ENCODE measurements at regions not wholly inside any gene's neighbourhood (a gene's known extent, or its start where the extent isn't known, plus 50 kb on each side); places are given as distances from the start of the nearest gene placed in this dataset.

DNA sequence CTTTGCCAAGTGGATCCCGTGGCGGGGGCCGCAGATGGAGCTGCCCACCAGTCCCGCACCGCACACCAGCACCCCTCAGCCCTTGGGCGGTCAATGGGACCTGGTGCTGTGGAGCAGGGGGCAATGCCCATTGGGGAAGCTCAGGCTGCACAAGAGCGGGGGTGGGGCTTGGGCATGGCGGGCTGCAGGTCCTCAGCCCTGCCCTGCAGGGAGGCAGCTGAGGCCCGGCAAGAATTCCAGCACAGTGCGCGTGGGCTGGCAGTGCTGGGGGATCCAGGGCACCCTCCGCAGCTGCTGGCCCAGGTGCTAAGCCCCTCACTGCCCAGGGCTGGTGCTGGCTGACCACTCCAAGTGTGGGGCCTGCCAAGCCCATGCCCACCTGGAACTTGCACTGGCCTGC, 136.2 kb upstream of the ANKRD30A start:
- no peak for DNase-seq
- H3K27ac Mint-ChIP-seq = no peak overlapping the region
- H3K27me3 Mint-ChIP-seq = no peaks in the 10 kb centered on the region
- intact Hi-C loops (cut with micrococcal nuclease) = no loop called here
- ChIA-PET CTCF (interaction anchor here (0.6 kb wide), 1 partner anchor 12 kb away, joined by 3 read pairs; no protein-coding TSS in a partner anchor), POLR2A (no interaction called here)
- peaks cover 18% of the 10 kb centered on the region for H3K9me3 Mint-ChIP-seq
- H3K4me3 Mint-ChIP-seq = no peak overlapping the region
- no peaks in the 10 kb centered on the region for H3K4me1 Mint-ChIP-seq (ENCODE audit: low read depth)
- TF ChIP-seq, protein P1, sequence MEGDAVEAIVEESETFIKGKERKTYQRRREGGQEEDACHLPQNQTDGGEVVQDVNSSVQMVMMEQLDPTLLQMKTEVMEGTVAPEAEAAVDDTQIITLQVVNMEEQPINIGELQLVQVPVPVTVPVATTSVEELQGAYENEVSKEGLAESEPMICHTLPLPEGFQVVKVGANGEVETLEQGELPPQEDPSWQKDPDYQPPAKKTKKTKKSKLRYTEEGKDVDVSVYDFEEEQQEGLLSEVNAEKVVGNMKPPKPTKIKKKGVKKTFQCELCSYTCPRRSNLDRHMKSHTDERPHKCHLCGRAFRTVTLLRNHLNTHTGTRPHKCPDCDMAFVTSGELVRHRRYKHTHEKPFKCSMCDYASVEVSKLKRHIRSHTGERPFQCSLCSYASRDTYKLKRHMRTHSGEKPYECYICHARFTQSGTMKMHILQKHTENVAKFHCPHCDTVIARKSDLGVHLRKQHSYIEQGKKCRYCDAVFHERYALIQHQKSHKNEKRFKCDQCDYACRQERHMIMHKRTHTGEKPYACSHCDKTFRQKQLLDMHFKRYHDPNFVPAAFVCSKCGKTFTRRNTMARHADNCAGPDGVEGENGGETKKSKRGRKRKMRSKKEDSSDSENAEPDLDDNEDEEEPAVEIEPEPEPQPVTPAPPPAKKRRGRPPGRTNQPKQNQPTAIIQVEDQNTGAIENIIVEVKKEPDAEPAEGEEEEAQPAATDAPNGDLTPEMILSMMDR (IDR thresholded peaks at IDR 0.05) = no peak
- no peak for ATAC-seq
- no peaks in the 10 kb centered on the region for H3K36me3 Mint-ChIP-seq (ENCODE audit: low read depth)

DNA sequence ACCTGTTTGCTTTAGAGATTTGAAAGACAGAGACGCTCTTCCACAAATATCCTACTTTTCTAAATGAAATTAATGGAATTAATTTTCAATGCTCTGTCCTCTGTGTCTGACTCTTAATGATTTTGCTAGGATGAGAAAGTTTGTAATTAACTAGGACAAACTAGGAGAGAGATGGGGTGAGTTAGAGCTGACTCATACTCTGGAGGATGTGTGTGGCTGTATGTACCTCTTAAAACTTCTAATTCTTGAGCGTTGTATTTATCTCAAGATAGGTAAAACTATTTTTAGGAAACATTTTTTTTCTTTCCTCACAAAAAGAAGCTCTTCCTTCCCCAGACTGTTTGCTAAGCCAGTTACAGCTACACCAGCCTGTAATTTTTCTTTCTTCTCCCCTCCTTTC, 178.8 kb upstream of the ANKRD30A start:
- H3K4me3 Mint-ChIP-seq = no peak overlapping the region
- ATAC-seq (no peak), DNase-seq (no peak)
- ChIA-PET POLR2A (interaction anchor here (0.6 kb wide), 1 partner anchor 23 kb away, joined by 3 read pairs; no protein-coding TSS in a partner anchor), CTCF (no interaction called here)
- TF ChIP-seq, protein P1 (IDR thresholded peaks at IDR 0.05) = no peak
- H3K27ac Mint-ChIP-seq = no peak overlapping the region
- H3K4me1 Mint-ChIP-seq (ENCODE audit: low read depth) = no peaks in the 10 kb centered on the region
- peaks cover 9% of the 10 kb centered on the region for H3K9me3 Mint-ChIP-seq
- intact Hi-C loops (cut with micrococcal nuclease) = no loop called here
- H3K27me3 Mint-ChIP-seq = no peaks in the 10 kb centered on the region
- H3K36me3 Mint-ChIP-seq (ENCODE audit: low read depth) = no peaks in the 10 kb centered on the region

DNA sequence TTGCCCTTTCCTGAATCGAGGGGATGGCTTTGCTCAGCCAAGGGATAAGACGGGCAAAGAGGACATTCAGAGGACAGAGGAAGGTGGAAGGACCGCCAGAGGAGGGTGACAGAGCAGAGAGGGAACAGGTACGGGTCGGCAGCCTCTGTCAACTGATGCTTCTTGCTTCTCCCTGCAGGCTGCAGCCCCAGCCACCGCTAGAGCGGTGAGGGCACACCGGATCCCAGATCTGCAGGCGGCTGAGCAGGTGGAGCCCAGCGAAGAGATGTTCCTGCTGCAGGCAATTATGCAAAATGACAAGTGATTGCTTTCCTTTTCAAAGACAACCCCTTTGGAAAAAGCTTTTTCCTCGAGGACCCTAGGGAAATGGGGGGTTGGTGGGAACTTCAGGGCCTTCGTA, 181.9 kb upstream of the ANKRD30A start:
- ChIA-PET POLR2A (interaction anchor here (0.6 kb wide), 1 partner anchor 1122 kb away, joined by 3 read pairs; no protein-coding TSS in a partner anchor), CTCF (no interaction called here)
- Mint-ChIP-seq H3K27me3 (no peaks in the 10 kb centered on the region), H3K9me3 (peaks cover 9% of the 10 kb centered on the region), H3K4me3 (no peak overlapping the region), H3K36me3 (ENCODE audit: low read depth) (no peaks in the 10 kb centered on the region), H3K4me1 (ENCODE audit: low read depth) (no peaks in the 10 kb centered on the region), H3K27ac (no peak overlapping the region)
- intact Hi-C loops (cut with micrococcal nuclease) = no loop called here
- TF ChIP-seq, protein P1 (IDR thresholded peaks at IDR 0.05) = no peak
- DNase-seq (no peak), ATAC-seq (no peak)

DNA sequence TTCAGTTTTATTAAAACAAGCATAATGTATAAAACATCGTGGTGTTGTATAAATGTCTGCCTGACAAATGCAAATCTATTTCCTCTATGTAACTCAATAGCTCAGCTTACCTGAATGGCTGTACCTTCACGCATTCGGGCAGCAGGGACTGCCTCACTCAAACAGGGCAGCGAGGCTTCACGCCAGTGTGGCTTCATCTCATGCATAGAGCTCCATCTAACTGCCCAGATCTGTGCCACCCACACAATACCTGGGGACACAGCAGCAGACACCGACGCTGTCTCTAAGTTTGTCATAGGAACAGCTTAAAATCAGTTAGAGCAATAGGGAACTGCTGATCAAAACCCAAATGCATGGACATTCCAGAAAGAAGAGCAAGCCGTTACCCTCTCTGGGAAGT, 182.8 kb upstream of the ANKRD30A start:
- Mint-ChIP-seq H3K27me3 (no peaks in the 10 kb centered on the region), H3K27ac (no peak overlapping the region), H3K4me3 (no peak overlapping the region), H3K9me3 (peaks cover 4% of the 10 kb centered on the region), H3K4me1 (ENCODE audit: low read depth) (no peaks in the 10 kb centered on the region), H3K36me3 (ENCODE audit: low read depth) (no peaks in the 10 kb centered on the region)
- TF ChIP-seq, protein P1 (IDR thresholded peaks at IDR 0.05) = no peak
- DNase-seq (no peak), ATAC-seq (no peak)
- CTCF ChIA-PET = no interaction called here
- intact Hi-C loops (cut with micrococcal nuclease) = no loop called here
- POLR2A ChIA-PET = no interaction called here

DNA sequence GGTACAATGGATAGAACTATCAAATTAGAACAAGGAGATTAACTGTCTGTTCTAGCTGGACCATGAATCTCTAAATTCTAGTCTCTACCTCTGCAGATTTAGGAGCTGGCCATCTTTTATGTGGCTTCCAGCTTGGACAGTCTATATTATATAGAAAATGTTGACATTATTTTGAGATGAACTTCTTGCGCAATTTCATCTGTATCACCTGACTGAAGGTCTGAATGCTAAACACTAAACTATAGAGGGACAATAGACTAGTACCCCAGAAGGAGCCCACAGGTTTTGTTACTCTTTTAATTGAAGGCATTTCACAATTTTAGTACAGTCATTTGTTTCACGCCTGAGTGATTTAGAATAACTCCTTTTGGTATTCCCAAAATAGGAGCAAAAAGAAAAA, 222.4 kb upstream of the ANKRD30A start:
- CTCF ChIA-PET = interaction anchor here (0.6 kb wide), 1 partner anchor 12 kb away, joined by 3 read pairs; no protein-coding TSS in a partner anchor
- TF ChIP-seq, protein P1 (IDR thresholded peaks at IDR 0.05) = no peak
- H3K27me3 Mint-ChIP-seq = no peaks in the 10 kb centered on the region
- ATAC-seq (no peak), DNase-seq (no peak)
- no peak overlapping the region for H3K4me3 Mint-ChIP-seq
- no peaks in the 10 kb centered on the region for H3K4me1 Mint-ChIP-seq (ENCODE audit: low read depth)
- H3K9me3 Mint-ChIP-seq = peaks cover 5% of the 10 kb centered on the region
- POLR2A ChIA-PET = no interaction called here
- H3K36me3 Mint-ChIP-seq (ENCODE audit: low read depth) = no peaks in the 10 kb centered on the region
- no peak overlapping the region for H3K27ac Mint-ChIP-seq
- intact Hi-C loops (cut with micrococcal nuclease) = no loop called here
